Vagina (tissue), 2 donors: ENCODE measurements at regions not wholly inside any gene's neighbourhood (a gene's known extent, or its start where the extent isn't known, plus 50 kb on each side); places are given as distances from the start of the nearest gene placed in this dataset.

Source experiments
- DNase-seq, 2 donors: peaks; one replicate each; pipeline ENCODE4 v3.0.0-alpha.2; 2017; ENCODE audit errors: extremely low spot score in 2 of 2
- H3K27ac ChIP-seq: fragments of 200-600 bp; sonication (generic); one replicate; pipeline ENCODE4 v1.5.1; 2019
- H3K27me3 ChIP-seq: fragments of 200-600 bp; sonication (generic); one replicate; pipeline ENCODE4 v1.5.1; 2019
- H3K36me3 ChIP-seq, 2 donors: fragments of 200-600 bp; sonication (generic); one replicate each; pipeline ENCODE4 v1.5.1; 2017 to 2019
- H3K4me1 ChIP-seq: fragments of 200-600 bp; sonication (generic); one replicate; pipeline ENCODE4 v1.5.1; 2019
- H3K4me3 ChIP-seq, 2 donors: fragments of 200-600 bp; sonication (generic); 1 replicate in 1 of 2; 2 replicates in 1 of 2; pipeline ENCODE4 v1.5.1; 2016 to 2019
- H3K9me3 ChIP-seq: fragments of 200-600 bp; sonication (generic); one replicate; pipeline ENCODE4 v1.5.1; 2019
- CTCF ChIP-seq, 3 experiments: fragments of 450-650 bp in 2 of 3; fragments of 200-600 bp in 1 of 3; sonication (generic) in 1 of 3; IDR thresholded peaks; one replicate each; pipeline ENCODE4 v1.5.1; 2017 to 2019; ENCODE audit warnings: antibody characterized with exemption in 3 of 3, mild to moderate bottlenecking in 2 of 3, moderate library complexity in 2 of 3
- POLR2A ChIP-seq, 2 donors: fragments of 450-650 bp; IDR thresholded peaks; one replicate each; pipeline ENCODE4 v1.6.1; 2017; ENCODE audit warnings: antibody characterized with exemption in 2 of 2, mild to moderate bottlenecking in 2 of 2, moderate library complexity in 2 of 2
- POLR2AphosphoS5 ChIP-seq, 2 donors: sonication (generic); formaldehyde crosslinking; IDR thresholded peaks; one replicate each; pipeline ENCODE4 v1.9.0; 2017; ENCODE audit warnings: antibody characterized with exemption in 2 of 2, mild to moderate bottlenecking in 2 of 2, low read depth in 1 of 2; ENCODE audit not compliant: insufficient read depth in 1 of 2
- intact Hi-C: fragments of 100-400 bp; cut with DNase I; formaldehyde crosslinking; loops from one replicate; pipeline ENCODE4 v1.15.1; 2023

- intact Hi-C loops, result no loop called here
- Histone ChIP-seq H3K4me1 (no peaks in the 10 kb centered on the region), H3K27me3 (no peaks in the 10 kb centered on the region), H3K36me3 (no peaks in the 10 kb centered on the region), H3K4me3 (no peak overlapping the region), H3K9me3 (no peaks in the 10 kb centered on the region), H3K27ac (no peak overlapping the region)
- DNase-seq, result peak; percentile 60 to 90
- TF ChIP-seq POLR2AphosphoS5 (IDR thresholded peaks at IDR 0.05; ENCODE audit: insufficient read depth in 1 of 2, low read depth in 1 of 2) (no peak), POLR2A (IDR thresholded peaks at IDR 0.05) (no peak), CTCF (IDR thresholded peaks at IDR 0.05) (no peak)
Measured at GRCh38 chr2:128777196-128778035, 458.7 kb upstream of the HS6ST1 start.

- no peaks in the 10 kb centered on the region for H3K27me3 ChIP-seq
- intact Hi-C loops, result no loop called here
- no peaks in the 10 kb centered on the region for H3K36me3 ChIP-seq
Measured at GRCh38 chr2:128778843-128779242, 460.2 kb upstream of the HS6ST1 start.

GRCh38 chr2:128779301-128780095 is 460.8 kb upstream of the HS6ST1 start:
- H3K27me3 ChIP-seq, result no peaks in the 10 kb centered on the region
- no peaks in the 10 kb centered on the region for H3K4me1 ChIP-seq
- H3K9me3 ChIP-seq, result no peaks in the 10 kb centered on the region
- no peak overlapping the region for H3K4me3 ChIP-seq
- DNase-seq, result peak; percentile 52 to 93
- TF ChIP-seq POLR2A (IDR thresholded peaks at IDR 0.05) (no peak), POLR2AphosphoS5 (IDR thresholded peaks at IDR 0.05; ENCODE audit: insufficient read depth in 1 of 2, low read depth in 1 of 2) (no peak), CTCF (IDR thresholded peaks at IDR 0.05) (no peak)
- no peak overlapping the region for H3K27ac ChIP-seq
- intact Hi-C loops, result no loop called here
- no peaks in the 10 kb centered on the region for H3K36me3 ChIP-seq

More at GRCh38 chr2:128778843-128779242, 460.2 kb upstream of the HS6ST1 start:
- no peak for DNase-seq
- Histone ChIP-seq H3K4me3 (no peak overlapping the region), H3K27ac (no peak overlapping the region), H3K9me3 (no peaks in the 10 kb centered on the region), H3K4me1 (no peaks in the 10 kb centered on the region)
- TF ChIP-seq POLR2AphosphoS5 (IDR thresholded peaks at IDR 0.05; ENCODE audit: insufficient read depth in 1 of 2, low read depth in 1 of 2) (no peak), CTCF (IDR thresholded peaks at IDR 0.05) (no peak), POLR2A (IDR thresholded peaks at IDR 0.05) (no peak)

GRCh38 chr2:128780434-128781080 is 461.9 kb upstream of the HS6ST1 start:
- H3K4me3 ChIP-seq, result no peak overlapping the region
- TF ChIP-seq POLR2AphosphoS5 (IDR thresholded peaks at IDR 0.05; ENCODE audit: insufficient read depth in 1 of 2, low read depth in 1 of 2) (no peak), POLR2A (IDR thresholded peaks at IDR 0.05) (no peak), CTCF (IDR thresholded peaks at IDR 0.05) (no peak)
- intact Hi-C loops, result no loop called here
- H3K27ac ChIP-seq, result no peak overlapping the region
- no peaks in the 10 kb centered on the region for H3K4me1 ChIP-seq
- DNase-seq, result peak; percentile 74 to 77
- no peaks in the 10 kb centered on the region for H3K36me3 ChIP-seq
- H3K9me3 ChIP-seq, result no peaks in the 10 kb centered on the region
- H3K27me3 ChIP-seq, result no peaks in the 10 kb centered on the region
